MM.1S (cell line): ENCODE measurements at regions not wholly inside any gene's neighbourhood (a gene's known extent, or its start where the extent isn't known, plus 50 kb on each side); places are given as distances from the start of the nearest gene placed in this dataset.

Experiments
- CTCF ChIP-seq: fragments of 300-600 bp; sonication (generic); IDR thresholded peaks from 2 replicates; pipeline ENCODE4 v1.5.1; 2016; ENCODE audit warnings: antibody characterized with exemption, low read length, mixed read lengths
- EZH2phosphoT487 ChIP-seq: fragments of 300-600 bp; sonication (generic); IDR thresholded peaks from 2 replicates; pipeline ENCODE4 v1.6.1; 2018; ENCODE audit warnings: antibody characterized with exemption, low read length

- no peak for TF ChIP-seq CTCF
- no peak for TF ChIP-seq EZH2phosphoT487
Measured at GRCh38 chr4:20172070-20172760, 79.5 kb upstream of the SLIT2 start.
